ENCODE measurements at regions not wholly inside any gene's neighbourhood (a gene's known extent, or its start where the extent isn't known, plus 50 kb on each side); places are given as distances from the start of the nearest gene placed in this dataset.
"Not testable (repeated sequence)": the region's sequence is repeated elsewhere in the genome, so short reads cannot be mapped to it uniquely, and the experiment has no call there.

- Histone ChIP-seq H3K27ac (no peak overlapping the region), H3K4me2 (no peak overlapping the region), H3K79me2 (ENCODE audit: insufficient read depth, low read depth) (no peaks in the 10 kb centered on the region), H3K36me3 (ENCODE audit: insufficient read depth) (no peaks in the 10 kb centered on the region), H3K27me3 (ENCODE audit: insufficient read depth, low read depth) (no peaks in the 10 kb centered on the region), H2AFZ (ENCODE audit: low read depth) (no peak overlapping the region), H3K4me1 (ENCODE audit: low read depth, poor library complexity, severe bottlenecking) (no peaks in the 10 kb centered on the region), H3K4me3 (IDR thresholded peaks at IDR 0.05; ENCODE audit: insufficient read depth, low read depth, low read length) (no peak overlapping the region), H4K20me1 (ENCODE audit: insufficient read depth) (no peaks in the 10 kb centered on the region), H3K9ac (no peak overlapping the region)
- no peak for TF ChIP-seq CTCF (conservative IDR thresholded peaks at IDR 0.05; ENCODE audit: low read depth, low read length)
Measured at GRCh38 chr10:62938672-62939071, 122.5 kb upstream of the EGR2 start.

- Histone ChIP-seq H3K79me2 (ENCODE audit: insufficient read depth, low read depth) (no peaks in the 10 kb centered on the region), H3K9ac (no peak overlapping the region), H3K36me3 (ENCODE audit: insufficient read depth) (no peaks in the 10 kb centered on the region), H3K4me2 (no peak overlapping the region), H3K4me1 (ENCODE audit: low read depth, poor library complexity, severe bottlenecking) (no peaks in the 10 kb centered on the region), H2AFZ (ENCODE audit: low read depth) (no peak overlapping the region), H3K27me3 (ENCODE audit: insufficient read depth, low read depth) (no peaks in the 10 kb centered on the region), H4K20me1 (ENCODE audit: insufficient read depth) (no peaks in the 10 kb centered on the region), H3K27ac (no peak overlapping the region), H3K4me3 (IDR thresholded peaks at IDR 0.05; ENCODE audit: insufficient read depth, low read depth, low read length) (no peak overlapping the region)
- TF ChIP-seq CTCF (conservative IDR thresholded peaks at IDR 0.05; ENCODE audit: low read depth, low read length) = no peak
Measured at GRCh38 chr10:62937674-62938073, 121.5 kb upstream of the EGR2 start.

GRCh38 chr10:62935022-62935421 lies 118.9 kb upstream of the EGR2 start:
- H3K4me2 ChIP-seq = no peak overlapping the region
- no peak overlapping the region for H2AFZ ChIP-seq (ENCODE audit: low read depth)
- no peaks in the 10 kb centered on the region for H4K20me1 ChIP-seq (ENCODE audit: insufficient read depth)
- H3K4me1 ChIP-seq (ENCODE audit: low read depth, poor library complexity, severe bottlenecking) = no peaks in the 10 kb centered on the region
- no peak overlapping the region for H3K9ac ChIP-seq
- no peaks in the 10 kb centered on the region for H3K36me3 ChIP-seq (ENCODE audit: insufficient read depth)
- no peak overlapping the region for H3K27ac ChIP-seq
- no peak for TF ChIP-seq CTCF (conservative IDR thresholded peaks at IDR 0.05; ENCODE audit: low read depth, low read length)
- H3K4me3 ChIP-seq (IDR thresholded peaks at IDR 0.05; ENCODE audit: insufficient read depth, low read depth, low read length) = no peak overlapping the region
- H3K27me3 ChIP-seq (ENCODE audit: insufficient read depth, low read depth) = no peaks in the 10 kb centered on the region
- no peaks in the 10 kb centered on the region for H3K79me2 ChIP-seq (ENCODE audit: insufficient read depth, low read depth)

GRCh38 chr10:62934258-62934657 lies 118.1 kb upstream of the EGR2 start:
- Histone ChIP-seq H3K27me3 (ENCODE audit: insufficient read depth, low read depth) (no peaks in the 10 kb centered on the region), H3K9ac (no peak overlapping the region), H3K36me3 (ENCODE audit: insufficient read depth) (no peaks in the 10 kb centered on the region), H4K20me1 (ENCODE audit: insufficient read depth) (no peaks in the 10 kb centered on the region), H3K4me1 (ENCODE audit: low read depth, poor library complexity, severe bottlenecking) (no peaks in the 10 kb centered on the region), H2AFZ (ENCODE audit: low read depth) (no peak overlapping the region), H3K4me2 (no peak overlapping the region), H3K79me2 (ENCODE audit: insufficient read depth, low read depth) (no peaks in the 10 kb centered on the region), H3K27ac (no peak overlapping the region), H3K4me3 (IDR thresholded peaks at IDR 0.05; ENCODE audit: insufficient read depth, low read depth, low read length) (no peak overlapping the region)
- TF ChIP-seq CTCF (conservative IDR thresholded peaks at IDR 0.05; ENCODE audit: low read depth, low read length) = no peak

GRCh38 chr10:62928763-62929162 lies 112.6 kb upstream of the EGR2 start:
- H3K36me3 ChIP-seq (ENCODE audit: insufficient read depth); H3K4me1 ChIP-seq (ENCODE audit: low read depth, poor library complexity, severe bottlenecking); H3K79me2 ChIP-seq (ENCODE audit: insufficient read depth, low read depth); H3K4me2 ChIP-seq; H3K4me3 ChIP-seq (IDR thresholded peaks at IDR 0.05; ENCODE audit: insufficient read depth, low read depth, low read length); H3K27me3 ChIP-seq (ENCODE audit: insufficient read depth, low read depth); H3K27ac ChIP-seq; H2AFZ ChIP-seq (ENCODE audit: low read depth); H3K9ac ChIP-seq; H4K20me1 ChIP-seq (ENCODE audit: insufficient read depth): not testable (repeated sequence)
